GM18520 (cell line): ENCODE measurements at regions not wholly inside any gene's neighbourhood (a gene's known extent, or its start where the extent isn't known, plus 50 kb on each side); places are given as distances from the start of the nearest gene placed in this dataset.
"Not testable (repeated sequence)": the region's sequence is repeated elsewhere in the genome, so short reads cannot be mapped to it uniquely, and the experiment has no call there.

Experiments used
- ATAC-seq: cut with Tn5 transposase; IDR thresholded peaks from one replicate; pipeline ENCODE4 v1.9.1; 2021; ENCODE audit not compliant: unreplicated experiment

GRCh38 chr4:178137732-178138471 lies 695.7 kb upstream of the AGA start:
- ATAC-seq: no peak

- ATAC-seq: no peak
These were observed 696.3 kb upstream of the AGA start for GRCh38 chr4:178138491-178138890.

- no peak for ATAC-seq
These were observed 698.2 kb upstream of the AGA start for GRCh38 chr4:178140326-178140915.

- no peak for ATAC-seq
These were observed 700.5 kb upstream of the AGA start for GRCh38 chr4:178142724-178143123.

- no peak for ATAC-seq
These were observed 705.9 kb upstream of the AGA start for GRCh38 chr4:178148106-178148505.

- ATAC-seq: no peak
These were observed 723.2 kb upstream of the AGA start for GRCh38 chr4:178165251-178165950.

GRCh38 chr4:178165951-178166308 lies 723.7 kb upstream of the AGA start:
- no peak for ATAC-seq

- no peak for ATAC-seq
These were observed 731.5 kb upstream of the AGA start for GRCh38 chr4:178173771-178174170.

GRCh38 chr4:178174756-178175155 lies 732.5 kb upstream of the AGA start:
- no peak for ATAC-seq

- ATAC-seq: no peak
These were observed 743.3 kb upstream of the AGA start for GRCh38 chr4:178185517-178185916.

- ATAC-seq: no peak
These were observed 750.4 kb upstream of the AGA start for GRCh38 chr4:178192611-178193010.

GRCh38 chr4:178196751-178197374 lies 754.6 kb upstream of the AGA start:
- no peak for ATAC-seq

GRCh38 chr4:178198691-178199090 lies 756.5 kb upstream of the AGA start:
- ATAC-seq: no peak

GRCh38 chr4:178202422-178202821 lies 760.2 kb upstream of the AGA start:
- ATAC-seq: no peak

GRCh38 chr4:178205826-178206225 lies 763.6 kb upstream of the AGA start:
- no peak for ATAC-seq

- ATAC-seq: no peak
These were observed 773.1 kb upstream of the AGA start for GRCh38 chr4:178215309-178215708.

GRCh38 chr4:178215763-178216162 lies 773.5 kb upstream of the AGA start:
- no peak for ATAC-seq

GRCh38 chr4:178226421-178226820 lies 784.2 kb upstream of the AGA start:
- ATAC-seq: not testable (repeated sequence)

GRCh38 chr4:178233906-178234305 lies 791.7 kb upstream of the AGA start:
- ATAC-seq: no peak

GRCh38 chr4:178240891-178241290 lies 798.7 kb upstream of the AGA start:
- no peak for ATAC-seq

- no peak for ATAC-seq
These were observed 799.4 kb upstream of the AGA start for GRCh38 chr4:178241601-178242118.

GRCh38 chr4:178242655-178243054 lies 800.4 kb upstream of the AGA start:
- no peak for ATAC-seq
